ENCODE measurements at regions not wholly inside any gene's neighbourhood (a gene's known extent, or its start where the extent isn't known, plus 50 kb on each side); places are given as distances from the start of the nearest gene placed in this dataset.

- Histone ChIP-seq H3K36me3 (no peaks in the 10 kb centered on the region), H3K9me3 (no peaks in the 10 kb centered on the region), H3K4me3 (no peak overlapping the region), H3K27ac (replicated peaks in 1 of 4) (no peak overlapping the region), H3K27me3 (no peaks in the 10 kb centered on the region), H3K4me1 (no peaks in the 10 kb centered on the region)
- TF ChIP-seq POLR2AphosphoS5 (IDR thresholded peaks at IDR 0.05) = no peak
- TF ChIP-seq CTCF (IDR thresholded peaks at IDR 0.05) = no peak
- TF ChIP-seq POLR2A (IDR thresholded peaks at IDR 0.05; ENCODE audit: low read depth) = no peak
- TF ChIP-seq EP300 (IDR thresholded peaks at IDR 0.05) = no peak
- intact Hi-C loops (cut with DNase I) = no loop called here
- DNase-seq (ENCODE audit: extremely low spot score) = no peak
These were observed 124.0 kb upstream of the CLNK start for GRCh38 chr4:10808591-10808990.

GRCh38 chr4:10806953-10807645, 122.5 kb upstream of the CLNK start:
- no peak for DNase-seq (ENCODE audit: extremely low spot score)
- Histone ChIP-seq H3K27ac (replicated peaks in 1 of 4) (no peak overlapping the region), H3K4me1 (no peaks in the 10 kb centered on the region), H3K9me3 (no peaks in the 10 kb centered on the region), H3K27me3 (no peaks in the 10 kb centered on the region), H3K36me3 (no peaks in the 10 kb centered on the region), H3K4me3 (no peak overlapping the region)
- TF ChIP-seq POLR2A (IDR thresholded peaks at IDR 0.05; ENCODE audit: low read depth) = no peak
- no peak for TF ChIP-seq POLR2AphosphoS5 (IDR thresholded peaks at IDR 0.05)
- TF ChIP-seq EP300 (IDR thresholded peaks at IDR 0.05) = no peak
- no peak for TF ChIP-seq CTCF (IDR thresholded peaks at IDR 0.05)
- intact Hi-C loops (cut with DNase I) = no loop called here
- WGBS = 85% methylated on average over 4 of the region's 4 CpGs

- no peak overlapping the region for H3K27ac ChIP-seq (replicated peaks in 1 of 4)
- WGBS = 53% methylated on average over 4 of the region's 4 CpGs
- intact Hi-C loops (cut with DNase I) = no loop called here
These were observed 119.3 kb upstream of the CLNK start for GRCh38 chr4:10803713-10804343.

GRCh38 chr4:10787365-10787764, 102.8 kb upstream of the CLNK start:
- DNase-seq (ENCODE audit: extremely low spot score) = no peak
- Histone ChIP-seq H3K4me3 (no peak overlapping the region), H3K4me1 (peaks cover 0 to 9% (median 3%) of the 10 kb centered on the region in 4 donors), H3K36me3 (no peaks in the 10 kb centered on the region), H3K9me3 (no peaks in the 10 kb centered on the region), H3K27me3 (no peaks in the 10 kb centered on the region), H3K27ac (replicated peaks in 1 of 4) (no peak overlapping the region)
- intact Hi-C loops (cut with DNase I) = no loop called here
- TF ChIP-seq EP300 (IDR thresholded peaks at IDR 0.05) (no peak), POLR2A (IDR thresholded peaks at IDR 0.05; ENCODE audit: low read depth) (no peak), POLR2AphosphoS5 (IDR thresholded peaks at IDR 0.05) (no peak), CTCF (IDR thresholded peaks at IDR 0.05) (no peak)

More at GRCh38 chr4:10803713-10804343, 119.3 kb upstream of the CLNK start:
- Histone ChIP-seq H3K4me3 (no peak overlapping the region), H3K4me1 (no peaks in the 10 kb centered on the region), H3K9me3 (peaks cover 0 to under 1% (median 0%) of the 10 kb centered on the region in 4 donors), H3K36me3 (no peaks in the 10 kb centered on the region), H3K27me3 (no peaks in the 10 kb centered on the region)
- no peak for DNase-seq (ENCODE audit: extremely low spot score)
- no peak for TF ChIP-seq POLR2AphosphoS5 (IDR thresholded peaks at IDR 0.05)
- no peak for TF ChIP-seq EP300 (IDR thresholded peaks at IDR 0.05)
- TF ChIP-seq CTCF (IDR thresholded peaks at IDR 0.05) = no peak
- TF ChIP-seq POLR2A (IDR thresholded peaks at IDR 0.05; ENCODE audit: low read depth) = no peak
